Sigmoid colon (tissue), 6 donors: ENCODE measurements at regions not wholly inside any gene's neighbourhood (a gene's known extent, or its start where the extent isn't known, plus 50 kb on each side); places are given as distances from the start of the nearest gene placed in this dataset.

Experiments used
- DNase-seq: peaks from one replicate; pipeline ENCODE4 v3.0.0-alpha.2; 2019
- H3K27ac ChIP-seq, 4 donors: fragments of 200-600 bp; sonication (generic); one replicate each; pipeline ENCODE4 v1.5.1; 2016 to 2019; ENCODE audit warnings: mild to moderate bottlenecking in 1 of 4
- H3K27me3 ChIP-seq, 3 donors: fragments of 200-600 bp; sonication (generic); one replicate each; pipeline ENCODE4 v1.5.1; 2019; ENCODE audit warnings: mild to moderate bottlenecking in 1 of 3
- H3K36me3 ChIP-seq, 4 donors: fragments of 200-600 bp; sonication (generic); one replicate each; pipeline ENCODE4 v1.5.1; 2016 to 2019
- H3K4me1 ChIP-seq, 4 donors: fragments of 200-600 bp; sonication (generic); one replicate each; pipeline ENCODE4 v1.5.1; 2017 to 2019
- H3K4me3 ChIP-seq, 4 donors: fragments of 200-600 bp; sonication (generic); one replicate each; pipeline ENCODE4 v1.5.1; 2017 to 2019; ENCODE audit warnings: mild to moderate bottlenecking in 2 of 4, moderate library complexity in 1 of 4
- H3K9me3 ChIP-seq, 4 donors: fragments of 200-600 bp in 3 of 4; sonication (generic) in 3 of 4; one replicate each; pipeline versions ENCODE4 v1.5.1 to v1.6.1; 2013 to 2019
- EP300 ChIP-seq, 4 donors: sonication (generic); formaldehyde crosslinking; IDR thresholded peaks; one replicate each; pipeline ENCODE4 v1.6.1; 2017; ENCODE audit warnings: antibody characterized with exemption in 4 of 4
- POLR2A ChIP-seq, 2 donors: fragments of 450-650 bp; IDR thresholded peaks; one replicate each; pipeline ENCODE4 v1.6.1; 2016; ENCODE audit warnings: antibody characterized with exemption in 2 of 2, mild to moderate bottlenecking in 2 of 2, moderate library complexity in 2 of 2
- POLR2AphosphoS5 ChIP-seq, 4 donors: sonication (generic); formaldehyde crosslinking; IDR thresholded peaks; one replicate each; pipeline ENCODE4 v1.6.1; 2017; ENCODE audit warnings: antibody characterized with exemption in 4 of 4
- WGBS, 2 donors: extraction: QIAGEN DNeasy Blood & Tissue Kit; methylation state at CpG; one replicate each; pipeline ENCODE4 v1.1.7; 2013; 5-methylcytosine and 5-hydroxymethylcytosine counted together
- intact Hi-C: fragments of 100-400 bp; cut with DNase I; formaldehyde crosslinking; loops from one replicate; pipeline ENCODE4 v1.15.1; 2023
- TF ChIP-seq, protein P1 (sequence below), 4 experiments: fragments of 450-650 bp in 3 of 4; fragments of 200-600 bp in 1 of 4; IDR thresholded peaks; one replicate each; pipeline ENCODE4 v1.5.1; 2016 to 2019; ENCODE audit warnings: antibody characterized with exemption in 4 of 4, mild to moderate bottlenecking in 3 of 4, moderate library complexity in 2 of 4
- donor health status: healthy with polysubstance abuse.
- donor health status: healthy.

GRCh38 chr5:93100976-93101375 is 480.0 kb downstream of the NR2F1-AS1 start:
- TF ChIP-seq EP300 (IDR thresholded peaks at IDR 0.05) (no peak), POLR2A (IDR thresholded peaks at IDR 0.05) (no peak), POLR2AphosphoS5 (IDR thresholded peaks at IDR 0.05) (no peak)
- TF ChIP-seq, protein P1, sequence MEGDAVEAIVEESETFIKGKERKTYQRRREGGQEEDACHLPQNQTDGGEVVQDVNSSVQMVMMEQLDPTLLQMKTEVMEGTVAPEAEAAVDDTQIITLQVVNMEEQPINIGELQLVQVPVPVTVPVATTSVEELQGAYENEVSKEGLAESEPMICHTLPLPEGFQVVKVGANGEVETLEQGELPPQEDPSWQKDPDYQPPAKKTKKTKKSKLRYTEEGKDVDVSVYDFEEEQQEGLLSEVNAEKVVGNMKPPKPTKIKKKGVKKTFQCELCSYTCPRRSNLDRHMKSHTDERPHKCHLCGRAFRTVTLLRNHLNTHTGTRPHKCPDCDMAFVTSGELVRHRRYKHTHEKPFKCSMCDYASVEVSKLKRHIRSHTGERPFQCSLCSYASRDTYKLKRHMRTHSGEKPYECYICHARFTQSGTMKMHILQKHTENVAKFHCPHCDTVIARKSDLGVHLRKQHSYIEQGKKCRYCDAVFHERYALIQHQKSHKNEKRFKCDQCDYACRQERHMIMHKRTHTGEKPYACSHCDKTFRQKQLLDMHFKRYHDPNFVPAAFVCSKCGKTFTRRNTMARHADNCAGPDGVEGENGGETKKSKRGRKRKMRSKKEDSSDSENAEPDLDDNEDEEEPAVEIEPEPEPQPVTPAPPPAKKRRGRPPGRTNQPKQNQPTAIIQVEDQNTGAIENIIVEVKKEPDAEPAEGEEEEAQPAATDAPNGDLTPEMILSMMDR (IDR thresholded peaks at IDR 0.05) = no peak
- H3K36me3 ChIP-seq = no peaks in the 10 kb centered on the region
- H3K27me3 ChIP-seq = no peaks in the 10 kb centered on the region
- H3K4me3 ChIP-seq = no peak overlapping the region
- H3K9me3 ChIP-seq = no peaks in the 10 kb centered on the region
- H3K27ac ChIP-seq = no peak overlapping the region
- intact Hi-C loops = no loop called here
- DNase-seq = no peak
- H3K4me1 ChIP-seq = peaks cover 0 to 11% (median 4%) of the 10 kb centered on the region in 4 donors

GRCh38 chr5:93100428-93100827 is 480.6 kb downstream of the NR2F1-AS1 start:
- intact Hi-C loops = no loop called here
- no peak for TF ChIP-seq POLR2A (IDR thresholded peaks at IDR 0.05)
- TF ChIP-seq, protein P1 (IDR thresholded peaks at IDR 0.05) = no peak
- TF ChIP-seq EP300 (IDR thresholded peaks at IDR 0.05) = no peak
- no peak for TF ChIP-seq POLR2AphosphoS5 (IDR thresholded peaks at IDR 0.05)
- no peak overlapping the region for H3K27ac ChIP-seq
- H3K4me1 ChIP-seq = peaks cover 0 to 11% (median 4%) of the 10 kb centered on the region in 4 donors
- H3K4me3 ChIP-seq = no peak overlapping the region
- no peaks in the 10 kb centered on the region for H3K27me3 ChIP-seq
- no peaks in the 10 kb centered on the region for H3K36me3 ChIP-seq
- DNase-seq = no peak
- H3K9me3 ChIP-seq = no peaks in the 10 kb centered on the region

- no peak overlapping the region for H3K27ac ChIP-seq
- peaks cover 0 to 11% (median 4%) of the 10 kb centered on the region in 4 donors for H3K4me1 ChIP-seq
- TF ChIP-seq, protein P1 (IDR thresholded peaks at IDR 0.05) = no peak
- TF ChIP-seq POLR2AphosphoS5 (IDR thresholded peaks at IDR 0.05) = no peak
- TF ChIP-seq EP300 (IDR thresholded peaks at IDR 0.05) = no peak
- no peak for TF ChIP-seq POLR2A (IDR thresholded peaks at IDR 0.05)
- intact Hi-C loops = loop anchor here (10.0 kb wide), 1 partner anchor 155 kb away; no protein-coding TSS in a partner anchor
- no peaks in the 10 kb centered on the region for H3K9me3 ChIP-seq
- no peaks in the 10 kb centered on the region for H3K27me3 ChIP-seq
- no peak for DNase-seq
- 53 to 64% methylated on average over 4 of the region's 4 CpGs for WGBS, 2 donors
- no peaks in the 10 kb centered on the region for H3K36me3 ChIP-seq
- H3K4me3 ChIP-seq = no peak overlapping the region
Measured at GRCh38 chr5:93099902-93100347, 481.1 kb downstream of the NR2F1-AS1 start.

GRCh38 chr5:93096561-93096960 is 484.5 kb downstream of the NR2F1-AS1 start:
- DNase-seq = no peak
- WGBS, 2 donors = 53 to 68% methylated on average over 1 of the region's 1 CpG
- TF ChIP-seq POLR2AphosphoS5 (IDR thresholded peaks at IDR 0.05) (no peak), POLR2A (IDR thresholded peaks at IDR 0.05) (no peak), EP300 (IDR thresholded peaks at IDR 0.05) (no peak)
- TF ChIP-seq, protein P1 (IDR thresholded peaks at IDR 0.05) = no peak
- Histone ChIP-seq H3K27ac (no peak overlapping the region), H3K36me3 (no peaks in the 10 kb centered on the region), H3K9me3 (no peaks in the 10 kb centered on the region), H3K4me1 (peaks cover 0 to 11% (median 4%) of the 10 kb centered on the region in 4 donors), H3K4me3 (no peak overlapping the region), H3K27me3 (no peaks in the 10 kb centered on the region)
- intact Hi-C loops = loop anchor here (10.0 kb wide), 1 partner anchor 158 kb away; no protein-coding TSS in a partner anchor
